ENCODE measurements at regions not wholly inside any gene's neighbourhood (a gene's known extent, or its start where the extent isn't known, plus 50 kb on each side); places are given as distances from the start of the nearest gene placed in this dataset.

DNA sequence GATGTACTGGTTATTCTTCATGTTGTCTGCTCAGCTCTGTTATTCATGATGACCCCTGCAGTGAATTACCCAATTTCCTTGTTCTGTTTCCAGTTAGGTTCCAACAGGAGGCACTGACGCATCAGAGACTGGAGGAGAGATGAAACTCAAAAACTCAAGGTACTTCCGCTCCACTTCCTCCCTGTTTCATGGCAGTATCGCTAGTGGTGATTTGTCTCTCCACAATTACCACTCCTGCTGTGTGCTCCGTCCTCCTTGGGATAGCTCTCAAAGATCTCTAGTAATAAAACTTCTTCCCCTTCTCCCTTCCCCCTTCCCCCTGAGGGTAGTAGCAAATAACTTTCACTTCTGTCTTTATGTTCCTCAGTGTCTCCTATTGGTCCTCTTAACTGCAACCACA, 107.4 kb upstream of the ABCB5 start:
- CTCF ChIA-PET: interaction anchor here (0.5 to 1.2 kb wide), 4 partner anchors 37 to 794 kb away, joined by 3 to 6 read pairs (median 6); no protein-coding TSS in a partner anchor
- TF ChIP-seq, protein P1, sequence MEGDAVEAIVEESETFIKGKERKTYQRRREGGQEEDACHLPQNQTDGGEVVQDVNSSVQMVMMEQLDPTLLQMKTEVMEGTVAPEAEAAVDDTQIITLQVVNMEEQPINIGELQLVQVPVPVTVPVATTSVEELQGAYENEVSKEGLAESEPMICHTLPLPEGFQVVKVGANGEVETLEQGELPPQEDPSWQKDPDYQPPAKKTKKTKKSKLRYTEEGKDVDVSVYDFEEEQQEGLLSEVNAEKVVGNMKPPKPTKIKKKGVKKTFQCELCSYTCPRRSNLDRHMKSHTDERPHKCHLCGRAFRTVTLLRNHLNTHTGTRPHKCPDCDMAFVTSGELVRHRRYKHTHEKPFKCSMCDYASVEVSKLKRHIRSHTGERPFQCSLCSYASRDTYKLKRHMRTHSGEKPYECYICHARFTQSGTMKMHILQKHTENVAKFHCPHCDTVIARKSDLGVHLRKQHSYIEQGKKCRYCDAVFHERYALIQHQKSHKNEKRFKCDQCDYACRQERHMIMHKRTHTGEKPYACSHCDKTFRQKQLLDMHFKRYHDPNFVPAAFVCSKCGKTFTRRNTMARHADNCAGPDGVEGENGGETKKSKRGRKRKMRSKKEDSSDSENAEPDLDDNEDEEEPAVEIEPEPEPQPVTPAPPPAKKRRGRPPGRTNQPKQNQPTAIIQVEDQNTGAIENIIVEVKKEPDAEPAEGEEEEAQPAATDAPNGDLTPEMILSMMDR (IDR thresholded peaks at IDR 0.05; ENCODE audit: unreplicated experiment): no peak
- Mint-ChIP-seq H3K27ac (ENCODE audit: unreplicated experiment) (no peak overlapping the region), H3K9me3 (ENCODE audit: low read depth, unreplicated experiment) (no peaks in the 10 kb centered on the region), H3K27me3 (ENCODE audit: unreplicated experiment) (no peaks in the 10 kb centered on the region), H3K4me1 (ENCODE audit: low read depth, unreplicated experiment) (peaks cover 22% of the 10 kb centered on the region), H3K4me3 (ENCODE audit: low read depth, unreplicated experiment) (no peak overlapping the region), H3K36me3 (ENCODE audit: insufficient read depth, unreplicated experiment) (no peaks in the 10 kb centered on the region)
- no peak for DNase-seq
- intact Hi-C loops (cut with micrococcal nuclease; ENCODE audit: unreplicated experiment): no loop called here
- BruUV-seq (replicated peaks): no TSS peak

DNA sequence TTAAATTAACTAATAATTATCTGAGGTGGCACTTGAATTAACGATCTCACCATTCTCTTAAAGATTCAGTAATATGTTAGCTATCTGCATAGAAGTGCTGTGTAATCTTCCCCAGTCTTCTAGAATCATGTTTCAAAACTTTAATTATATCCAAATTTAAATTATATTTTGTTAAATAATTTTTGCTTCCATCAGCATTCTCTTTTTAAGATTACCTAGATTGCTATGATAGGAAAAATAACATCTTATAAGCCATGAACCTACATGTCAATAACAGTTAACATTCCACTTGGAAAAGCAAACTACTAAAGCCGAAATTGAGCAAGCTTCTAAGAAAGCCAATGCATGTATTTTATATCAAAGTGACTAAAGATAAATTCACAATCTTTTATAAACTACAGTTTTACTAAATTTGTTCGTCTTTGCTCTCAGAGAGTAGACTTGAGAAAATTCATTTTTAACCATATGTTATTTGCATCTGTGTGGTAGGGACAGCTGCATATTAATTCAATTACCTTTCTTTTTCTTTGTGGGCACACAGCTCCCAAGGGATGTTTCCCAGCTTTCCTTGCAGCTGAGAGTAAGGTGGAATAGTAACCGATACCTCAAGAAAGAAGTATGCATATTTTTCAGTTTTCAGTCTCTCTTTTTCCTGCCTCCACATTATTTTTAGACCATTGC, 105.4 kb upstream of the ABCB5 start:
- Mint-ChIP-seq H3K27me3 (ENCODE audit: unreplicated experiment) (no peaks in the 10 kb centered on the region), H3K4me1 (ENCODE audit: low read depth, unreplicated experiment) (peaks cover 28% of the 10 kb centered on the region), H3K36me3 (ENCODE audit: insufficient read depth, unreplicated experiment) (no peaks in the 10 kb centered on the region), H3K27ac (ENCODE audit: unreplicated experiment) (no peak overlapping the region), H3K9me3 (ENCODE audit: low read depth, unreplicated experiment) (no peaks in the 10 kb centered on the region), H3K4me3 (ENCODE audit: low read depth, unreplicated experiment) (no peak overlapping the region)
- CTCF ChIA-PET: no interaction called here
- intact Hi-C loops (cut with micrococcal nuclease; ENCODE audit: unreplicated experiment): loop anchor here (10.0 kb wide), 1 partner anchor 795 kb away; no protein-coding TSS in a partner anchor
- TF ChIP-seq, protein P1 (IDR thresholded peaks at IDR 0.05; ENCODE audit: unreplicated experiment): no peak
- DNase-seq: no peak
- BruUV-seq (replicated peaks): no TSS peak

DNA sequence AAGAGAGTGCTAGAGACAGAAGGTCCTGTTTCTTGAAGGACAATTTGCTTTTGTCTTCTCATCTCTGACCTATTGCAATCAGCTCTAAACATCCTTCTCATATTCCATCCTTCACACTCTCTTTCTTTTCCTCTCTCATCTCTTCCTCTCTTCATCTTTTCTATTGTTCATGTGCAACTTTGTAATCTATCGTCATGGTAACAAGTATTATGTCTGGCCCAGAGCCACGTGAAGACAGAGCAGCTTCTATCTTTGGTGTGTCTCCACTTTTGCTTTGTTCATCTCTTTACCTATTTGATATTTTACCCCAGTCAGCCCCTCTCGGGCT, 104.9 kb upstream of the ABCB5 start:
- CTCF ChIA-PET: interaction anchor here (0.7 kb wide), 1 partner anchor 62 kb away, joined by 3 read pairs; no protein-coding TSS in a partner anchor
- BruUV-seq (replicated peaks): no TSS peak
- no peaks in the 10 kb centered on the region for H3K27me3 Mint-ChIP-seq (ENCODE audit: unreplicated experiment)

DNA sequence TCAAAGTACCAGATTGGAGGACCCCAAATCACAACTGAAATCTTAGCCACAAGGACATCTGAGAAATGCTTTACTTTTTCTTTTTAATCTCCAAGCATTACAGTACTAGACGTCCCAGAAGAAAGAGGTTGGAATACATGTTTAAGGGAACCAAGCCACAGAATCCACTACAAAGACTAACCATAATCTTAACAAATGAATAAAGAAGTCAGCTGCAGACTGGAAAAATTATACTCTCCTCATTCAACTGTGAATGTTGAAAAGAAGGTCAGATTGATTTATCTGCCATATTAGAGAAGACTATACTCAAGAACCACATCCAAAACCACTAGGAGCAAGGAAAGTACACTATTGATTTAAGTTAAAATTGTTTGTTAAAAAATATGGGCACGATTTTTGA, 102.1 kb upstream of the ABCB5 start:
- CTCF ChIA-PET: interaction anchor here (1.3 kb wide), 1 partner anchor 20 kb away, joined by 4 read pairs; no protein-coding TSS in a partner anchor
- no peak overlapping the region for H3K4me3 Mint-ChIP-seq (ENCODE audit: low read depth, unreplicated experiment)
- DNase-seq: no peak
- intact Hi-C loops (cut with micrococcal nuclease; ENCODE audit: unreplicated experiment): loop anchor here (10.0 kb wide), 1 partner anchor 799 kb away; no protein-coding TSS in a partner anchor
- H3K4me1 Mint-ChIP-seq (ENCODE audit: low read depth, unreplicated experiment): peaks cover 17% of the 10 kb centered on the region
- no peaks in the 10 kb centered on the region for H3K36me3 Mint-ChIP-seq (ENCODE audit: insufficient read depth, unreplicated experiment)
- BruUV-seq (replicated peaks): no TSS peak
- H3K9me3 Mint-ChIP-seq (ENCODE audit: low read depth, unreplicated experiment): no peaks in the 10 kb centered on the region
- H3K27ac Mint-ChIP-seq (ENCODE audit: unreplicated experiment): no peak overlapping the region
- no peaks in the 10 kb centered on the region for H3K27me3 Mint-ChIP-seq (ENCODE audit: unreplicated experiment)
- TF ChIP-seq, protein P1 (IDR thresholded peaks at IDR 0.05; ENCODE audit: unreplicated experiment): no peak

More for the DNA sequence above, 104.9 kb upstream of the ABCB5 start:
- Mint-ChIP-seq H3K27ac (ENCODE audit: unreplicated experiment) (no peak overlapping the region), H3K4me1 (ENCODE audit: low read depth, unreplicated experiment) (peaks cover 28% of the 10 kb centered on the region), H3K36me3 (ENCODE audit: insufficient read depth, unreplicated experiment) (no peaks in the 10 kb centered on the region), H3K9me3 (ENCODE audit: low read depth, unreplicated experiment) (no peaks in the 10 kb centered on the region), H3K4me3 (ENCODE audit: low read depth, unreplicated experiment) (no peak overlapping the region)
- DNase-seq: no peak
- intact Hi-C loops (cut with micrococcal nuclease; ENCODE audit: unreplicated experiment): loop anchor here (10.0 kb wide), 1 partner anchor 796 kb away; no protein-coding TSS in a partner anchor
- TF ChIP-seq, protein P1 (IDR thresholded peaks at IDR 0.05; ENCODE audit: unreplicated experiment): no peak
